DND-41 (cell line): ENCODE measurements at regions not wholly inside any gene's neighbourhood (a gene's known extent, or its start where the extent isn't known, plus 50 kb on each side); places are given as distances from the start of the nearest gene placed in this dataset.

ENCODE experiments used
- ATAC-seq: fragments of 200-7000 bp; cut with Tn5 transposase; 3 replicates; pipeline ENCODE4 v1.9.1; 2021; ENCODE audit warnings: low read depth; ENCODE audit not compliant: insufficient read depth
- DNase-seq: peaks from one replicate; pipeline ENCODE4 v3.0.0-alpha.2; 2020
- H2AFZ ChIP-seq: 2 replicates; pipeline ENCODE4 v1.6.0; 2012; ENCODE audit warnings: low read depth, low read length
- H3K27ac ChIP-seq: 2 replicates; pipeline ENCODE4 v1.5.1; 2012; ENCODE audit warnings: low read length, inconsistent platforms
- H3K27me3 ChIP-seq: fragments of 200-600 bp; sonication (generic); 2 replicates; pipeline ENCODE4 v1.6.0; 2012; ENCODE audit warnings: low read length, mild to moderate bottlenecking, inconsistent platforms; ENCODE audit not compliant: insufficient read depth, poor library complexity
- H3K36me3 ChIP-seq: 2 replicates; pipeline ENCODE4 v1.5.1; 2012; ENCODE audit warnings: low read length, inconsistent platforms; ENCODE audit not compliant: insufficient read depth
- H3K4me1 ChIP-seq: 2 replicates; pipeline ENCODE4 v1.5.1; 2012; ENCODE audit warnings: mild to moderate bottlenecking, low read length; ENCODE audit not compliant: insufficient read depth
- H3K4me2 ChIP-seq: 2 replicates; pipeline ENCODE4 v1.6.0; 2012; ENCODE audit warnings: mild to moderate bottlenecking, moderate library complexity, low read length, inconsistent platforms; ENCODE audit not compliant: insufficient read depth
- H3K4me3 ChIP-seq, 2 experiments: fragments of 200-600 bp in 1 of 2; shearing (Covaris generic) in 1 of 2; 2 replicates each; pipeline ENCODE4 v1.5.1; 2012 to 2016; ENCODE audit warnings: inconsistent platforms in 2 of 2, low read length in 2 of 2, mild to moderate bottlenecking in 2 of 2, low read depth in 1 of 2, moderate library complexity in 1 of 2
- H3K79me2 ChIP-seq: 2 replicates; pipeline ENCODE4 v1.6.0; 2012; ENCODE audit warnings: low read length, inconsistent platforms; ENCODE audit not compliant: insufficient read depth
- H3K9ac ChIP-seq: 2 replicates; pipeline ENCODE4 v1.6.0; 2012; ENCODE audit warnings: low read depth, mild to moderate bottlenecking, inconsistent platforms, low read length, moderate library complexity
- H3K9me3 ChIP-seq: 2 replicates; pipeline ENCODE4 v1.5.1; 2012; ENCODE audit warnings: low read length, moderate library complexity, mild to moderate bottlenecking, inconsistent platforms; ENCODE audit not compliant: insufficient read depth, severe bottlenecking
- H4K20me1 ChIP-seq: 2 replicates; pipeline ENCODE4 v1.6.0; 2012; ENCODE audit warnings: low read length; ENCODE audit not compliant: insufficient read depth
- EZH2 ChIP-seq: IDR thresholded peaks from 3 replicates; pipeline ENCODE4 v1.6.1; 2012; ENCODE audit warnings: borderline replicate concordance, low read depth, mild to moderate bottlenecking, moderate library complexity, low read length, inconsistent platforms; ENCODE audit not compliant: severe bottlenecking
- TF ChIP-seq, protein P1 (sequence below): IDR thresholded peaks from 2 replicates; pipeline ENCODE4 v1.5.1; 2012; ENCODE audit warnings: borderline replicate concordance, low read length, moderate library complexity, mild to moderate bottlenecking; ENCODE audit not compliant: poor library complexity, severe bottlenecking; ENCODE audit errors: extremely low read depth

DNA sequence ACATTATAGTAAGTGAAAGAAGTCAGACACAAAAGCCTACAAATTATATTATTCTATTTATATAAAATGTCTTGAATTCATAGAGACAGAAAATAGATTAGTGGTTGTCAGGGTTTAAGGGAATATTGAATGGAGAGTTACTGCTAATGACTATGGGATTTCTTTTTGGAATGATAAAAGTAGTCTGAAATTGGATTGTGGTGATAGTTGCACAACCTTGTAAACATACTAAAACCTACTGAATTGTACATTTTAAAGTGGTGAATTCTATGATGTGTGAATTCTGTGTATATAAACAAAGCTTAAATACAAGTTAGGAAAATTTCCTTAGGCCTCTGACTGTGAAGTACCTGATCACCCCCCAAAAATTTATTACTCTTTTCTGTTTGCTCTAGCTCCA lies 343.1 kb downstream of the TFAP2B start:
- DNase-seq = no peak
- H3K9ac ChIP-seq = no peak overlapping the region
- no peaks in the 10 kb centered on the region for H3K36me3 ChIP-seq
- H3K4me3 ChIP-seq = no peak overlapping the region
- no peaks in the 10 kb centered on the region for H3K27me3 ChIP-seq
- no peaks in the 10 kb centered on the region for H4K20me1 ChIP-seq
- no peak for ATAC-seq
- H3K9me3 ChIP-seq = no peaks in the 10 kb centered on the region
- no peak overlapping the region for H3K27ac ChIP-seq
- H3K4me1 ChIP-seq = no peaks in the 10 kb centered on the region
- TF ChIP-seq, protein P1, sequence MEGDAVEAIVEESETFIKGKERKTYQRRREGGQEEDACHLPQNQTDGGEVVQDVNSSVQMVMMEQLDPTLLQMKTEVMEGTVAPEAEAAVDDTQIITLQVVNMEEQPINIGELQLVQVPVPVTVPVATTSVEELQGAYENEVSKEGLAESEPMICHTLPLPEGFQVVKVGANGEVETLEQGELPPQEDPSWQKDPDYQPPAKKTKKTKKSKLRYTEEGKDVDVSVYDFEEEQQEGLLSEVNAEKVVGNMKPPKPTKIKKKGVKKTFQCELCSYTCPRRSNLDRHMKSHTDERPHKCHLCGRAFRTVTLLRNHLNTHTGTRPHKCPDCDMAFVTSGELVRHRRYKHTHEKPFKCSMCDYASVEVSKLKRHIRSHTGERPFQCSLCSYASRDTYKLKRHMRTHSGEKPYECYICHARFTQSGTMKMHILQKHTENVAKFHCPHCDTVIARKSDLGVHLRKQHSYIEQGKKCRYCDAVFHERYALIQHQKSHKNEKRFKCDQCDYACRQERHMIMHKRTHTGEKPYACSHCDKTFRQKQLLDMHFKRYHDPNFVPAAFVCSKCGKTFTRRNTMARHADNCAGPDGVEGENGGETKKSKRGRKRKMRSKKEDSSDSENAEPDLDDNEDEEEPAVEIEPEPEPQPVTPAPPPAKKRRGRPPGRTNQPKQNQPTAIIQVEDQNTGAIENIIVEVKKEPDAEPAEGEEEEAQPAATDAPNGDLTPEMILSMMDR = no peak
- TF ChIP-seq EZH2 = no peak
- H2AFZ ChIP-seq = no peak overlapping the region
- no peaks in the 10 kb centered on the region for H3K79me2 ChIP-seq
- H3K4me2 ChIP-seq = no peak overlapping the region

GRCh38 chr6:51163843-51164529 lies 345.3 kb downstream of the TFAP2B start:
- DNase-seq (no peak), ATAC-seq (no peak)
- Histone ChIP-seq H3K79me2 (no peaks in the 10 kb centered on the region), H2AFZ (no peak overlapping the region), H3K27ac (no peak overlapping the region), H3K36me3 (no peaks in the 10 kb centered on the region), H3K9me3 (no peaks in the 10 kb centered on the region), H3K9ac (no peak overlapping the region), H3K27me3 (no peaks in the 10 kb centered on the region), H3K4me2 (no peak overlapping the region), H3K4me1 (no peaks in the 10 kb centered on the region), H3K4me3 (no peak overlapping the region), H4K20me1 (no peaks in the 10 kb centered on the region)
- TF ChIP-seq EZH2 = no peak

DNA sequence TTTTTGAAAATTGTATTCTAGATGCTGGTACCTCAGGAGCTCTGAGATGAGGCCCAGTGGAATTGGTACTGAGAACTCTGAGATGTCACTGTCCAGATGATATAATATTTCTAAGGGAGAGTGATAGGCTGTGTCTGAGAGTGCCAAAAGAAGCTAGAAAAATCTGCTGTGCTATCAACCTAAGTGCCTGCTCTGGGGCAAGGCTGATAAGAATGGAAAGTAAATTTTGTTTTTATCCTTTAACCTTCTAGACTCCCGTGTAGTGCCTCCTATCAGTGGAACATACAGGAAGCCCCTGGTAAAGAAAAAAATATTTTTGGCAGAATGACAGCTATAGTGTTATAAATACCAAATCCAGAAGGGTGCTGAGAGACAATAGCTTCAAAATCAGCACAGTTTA lies 348.2 kb downstream of the TFAP2B start:
- Histone ChIP-seq H3K4me3 (no peak overlapping the region), H3K27ac (no peak overlapping the region), H3K9ac (no peak overlapping the region), H3K36me3 (no peaks in the 10 kb centered on the region), H3K4me2 (no peak overlapping the region), H4K20me1 (no peaks in the 10 kb centered on the region), H3K27me3 (no peaks in the 10 kb centered on the region), H3K4me1 (no peaks in the 10 kb centered on the region), H2AFZ (no peak overlapping the region), H3K79me2 (no peaks in the 10 kb centered on the region), H3K9me3 (no peaks in the 10 kb centered on the region)
- DNase-seq (no peak), ATAC-seq (no peak)
- TF ChIP-seq, protein P1 = no peak
- no peak for TF ChIP-seq EZH2

DNA sequence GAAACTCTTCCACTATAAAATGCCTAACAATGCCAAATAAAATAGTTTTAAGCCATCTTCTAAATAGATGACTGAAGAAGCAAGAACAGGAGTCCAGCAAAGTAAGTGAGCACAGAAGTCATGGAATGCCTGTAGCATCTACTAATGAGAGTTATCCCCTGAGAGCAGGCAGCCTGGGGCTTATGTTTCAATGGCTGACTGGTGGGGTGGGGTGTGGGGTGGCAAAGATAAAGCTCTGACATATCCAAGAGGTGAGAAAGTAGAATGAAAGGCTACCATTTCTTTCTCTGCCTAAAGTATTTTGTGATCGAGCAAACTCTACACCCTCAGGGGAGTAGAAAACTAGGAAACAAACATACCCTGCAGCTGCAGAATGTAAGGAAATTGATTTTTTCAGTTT lies 348.8 kb downstream of the TFAP2B start:
- Histone ChIP-seq H2AFZ (no peak overlapping the region), H3K9me3 (no peaks in the 10 kb centered on the region), H3K4me1 (no peaks in the 10 kb centered on the region), H4K20me1 (no peaks in the 10 kb centered on the region), H3K27ac (no peak overlapping the region), H3K79me2 (no peaks in the 10 kb centered on the region), H3K4me2 (no peak overlapping the region), H3K9ac (no peak overlapping the region), H3K4me3 (no peak overlapping the region), H3K27me3 (no peaks in the 10 kb centered on the region), H3K36me3 (no peaks in the 10 kb centered on the region)
- DNase-seq (no peak), ATAC-seq (no peak)
- TF ChIP-seq, protein P1 = no peak
